Non-pigmented ciliary epithelial cell (primary cell): ENCODE measurements at regions not wholly inside any gene's neighbourhood (a gene's known extent, or its start where the extent isn't known, plus 50 kb on each side); places are given as distances from the start of the nearest gene placed in this dataset.

Experiments used
- DNase-seq: peaks from one replicate; pipeline ENCODE4 v3.0.0-alpha.2; 2010; ENCODE audit warnings: low read depth

DNA sequence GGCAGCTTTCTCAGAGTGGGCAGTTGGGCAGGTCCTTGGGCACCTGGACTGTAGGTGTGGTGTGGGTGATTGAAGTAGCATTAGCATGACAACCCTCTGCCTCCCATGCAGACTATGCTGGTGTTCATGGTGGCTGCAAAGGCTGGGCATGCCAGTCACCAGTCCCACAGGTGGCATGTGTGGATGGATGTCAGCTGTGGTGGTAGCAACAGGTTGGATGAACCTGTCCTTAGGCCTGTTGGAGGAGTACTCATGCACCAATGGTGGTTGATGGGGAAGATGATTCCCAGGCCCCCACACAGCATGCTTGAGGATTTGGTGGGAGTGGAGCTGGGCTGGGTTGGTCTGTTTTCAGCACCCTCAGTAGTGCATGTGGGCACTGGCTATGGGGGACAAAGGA is 251.1 kb downstream of the PAX1 start:
- no peak for DNase-seq

GRCh38 chr20:21947406-21947805 is 241.9 kb downstream of the PAX1 start:
- no peak for DNase-seq

GRCh38 chr20:21944227-21944626 is 238.8 kb downstream of the PAX1 start:
- no peak for DNase-seq

DNA sequence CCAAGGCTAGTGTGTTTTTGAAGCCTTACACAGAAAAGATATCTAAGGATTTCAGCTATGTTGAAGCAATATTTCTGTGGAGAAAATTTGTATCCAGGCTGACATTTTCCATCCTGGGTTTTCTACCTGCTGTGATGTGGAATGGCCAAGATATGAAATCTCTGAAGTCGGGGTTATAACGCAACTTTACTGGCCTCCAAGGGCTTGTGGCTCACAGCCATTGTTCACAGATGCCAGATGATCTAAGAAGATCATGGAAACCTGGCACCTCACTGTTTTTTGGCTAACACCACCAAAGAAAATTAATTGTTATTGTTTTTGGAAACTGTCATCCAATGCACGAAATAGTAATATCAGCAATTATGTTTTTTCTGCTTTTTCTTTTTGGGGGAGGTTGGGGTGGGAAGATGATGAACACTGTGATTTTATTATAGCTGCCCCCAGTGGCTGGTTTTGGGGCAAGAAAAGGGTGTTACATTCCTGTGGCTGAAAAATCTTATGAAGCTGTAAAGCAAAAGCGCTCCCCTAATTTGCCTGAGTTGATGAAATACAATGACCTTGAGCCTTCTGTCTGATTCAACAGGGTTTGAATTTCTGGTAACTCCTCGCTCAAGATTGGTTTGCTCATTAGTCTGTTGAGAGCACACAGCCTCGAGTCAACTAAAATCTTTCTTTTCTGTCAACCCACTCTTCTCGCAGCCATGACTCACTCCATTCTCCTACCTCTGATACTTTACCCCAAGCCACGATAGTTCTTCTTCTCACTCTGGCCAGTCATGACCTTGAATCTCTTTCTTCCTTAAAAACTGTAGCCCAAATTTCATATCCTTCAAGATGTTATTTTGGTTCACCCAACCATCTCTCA is 236.7 kb downstream of the PAX1 start:
- no peak for DNase-seq

GRCh38 chr20:21936720-21937380 is 231.4 kb downstream of the PAX1 start:
- no peak for DNase-seq

DNA sequence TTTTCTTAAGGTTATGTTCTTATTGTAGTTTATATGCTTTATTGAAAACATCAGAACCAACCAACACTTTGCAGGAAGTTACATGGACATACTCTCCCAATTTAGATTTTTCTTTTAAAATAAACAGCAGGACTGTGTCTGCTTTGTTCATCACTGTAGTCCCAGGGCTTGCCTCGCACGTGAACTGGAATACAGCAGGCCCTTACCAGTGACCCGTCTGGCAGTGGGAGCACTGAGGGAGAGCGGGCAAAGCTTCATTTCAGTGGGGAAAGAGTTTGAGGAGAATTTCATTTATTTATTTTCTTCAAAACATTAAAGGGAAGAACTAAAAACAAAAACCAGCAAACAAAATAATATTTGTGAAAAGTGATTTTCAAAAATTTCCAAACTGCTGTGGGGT is 230.8 kb downstream of the PAX1 start:
- DNase-seq, result no peak

DNA sequence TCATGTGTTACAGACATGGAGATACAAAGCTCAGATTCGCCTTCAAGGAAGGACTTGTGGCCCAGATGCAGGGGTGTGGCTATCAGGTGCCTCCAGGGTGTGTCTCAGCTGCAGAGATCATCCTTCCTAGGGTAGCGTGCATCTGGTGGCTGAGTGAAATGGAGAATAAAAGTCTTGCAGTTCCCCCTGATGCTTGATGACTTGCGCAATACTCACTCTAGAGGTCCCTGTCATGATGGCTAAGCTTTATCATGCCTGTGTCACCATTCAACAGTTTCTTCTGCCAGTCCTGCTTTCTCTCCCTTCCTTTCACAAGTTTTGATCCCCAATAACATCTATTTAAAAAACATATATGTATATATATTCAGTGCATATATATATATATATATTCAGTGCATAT is 228.1 kb downstream of the PAX1 start:
- no peak for DNase-seq

DNA sequence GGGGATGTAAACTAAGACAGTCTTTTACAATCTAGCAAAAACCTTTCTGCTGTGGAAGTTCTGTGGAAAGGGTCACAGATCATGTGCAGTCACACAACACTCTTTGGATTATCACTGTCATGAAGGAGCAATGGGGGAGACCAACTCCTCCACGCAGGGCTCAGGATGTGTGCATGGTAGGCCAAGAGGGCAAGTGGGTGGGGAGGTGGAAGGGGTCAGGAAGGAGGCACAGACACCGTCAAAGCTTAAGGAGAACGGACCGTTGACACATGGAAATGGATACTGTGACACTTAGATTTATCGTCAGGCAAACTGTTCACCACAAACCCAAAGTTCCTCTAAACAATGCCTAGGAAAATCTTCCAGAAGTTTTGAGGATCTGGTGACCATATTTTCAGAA is 215.8 kb downstream of the PAX1 start:
- no peak for DNase-seq

GRCh38 chr20:21920211-21920610 is 214.7 kb downstream of the PAX1 start:
- no peak for DNase-seq

- no peak for DNase-seq
Observed at GRCh38 chr20:21918398-21918797, 212.9 kb downstream of the PAX1 start.

- DNase-seq, result no peak
Observed at GRCh38 chr20:21902391-21902790, 196.9 kb downstream of the PAX1 start.

GRCh38 chr20:21901470-21902275 is 196.2 kb downstream of the PAX1 start:
- no peak for DNase-seq

DNA sequence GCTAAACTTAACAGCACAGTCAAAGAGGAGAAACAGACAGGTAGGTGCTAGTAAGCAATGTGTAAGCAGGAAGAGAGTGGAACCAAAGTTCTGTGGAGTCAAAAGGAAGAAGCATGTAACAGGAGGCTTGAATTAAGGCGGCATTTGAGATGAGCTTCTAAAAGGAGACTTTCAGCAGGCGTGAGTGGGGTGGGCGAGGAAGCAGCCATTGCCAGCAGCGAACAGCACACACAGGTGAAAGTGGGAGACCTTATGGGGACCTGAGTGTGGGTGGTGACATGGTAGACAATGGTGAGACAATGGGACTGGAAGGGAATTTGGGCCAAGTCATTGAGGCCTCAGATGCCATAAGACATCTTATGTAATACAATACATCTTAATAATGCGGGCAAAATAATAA is 195.0 kb downstream of the PAX1 start:
- DNase-seq, result no peak

GRCh38 chr20:21874921-21875320 is 169.5 kb downstream of the PAX1 start:
- DNase-seq, result no peak

GRCh38 chr20:21874127-21874526 is 168.7 kb downstream of the PAX1 start:
- no peak for DNase-seq

DNA sequence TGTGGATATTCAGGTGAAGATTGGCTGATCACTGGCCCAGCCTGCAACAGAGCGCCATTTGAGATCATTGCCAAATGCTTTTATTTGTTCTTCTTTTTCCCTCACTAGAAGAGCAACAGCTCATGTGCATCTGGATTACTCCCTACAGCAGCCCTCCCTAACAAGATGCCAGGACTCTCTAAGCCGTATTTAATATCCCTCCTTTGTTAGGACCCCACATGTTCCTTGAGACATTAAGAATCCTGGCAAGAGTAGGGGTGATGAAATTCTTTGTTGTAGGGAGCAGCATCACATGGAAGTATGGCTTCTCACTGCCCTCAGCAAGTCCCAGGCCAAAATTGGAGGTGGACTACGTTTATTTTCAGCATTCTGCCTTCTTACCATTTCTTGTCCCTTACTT is 167.8 kb downstream of the PAX1 start:
- DNase-seq, result no peak

DNA sequence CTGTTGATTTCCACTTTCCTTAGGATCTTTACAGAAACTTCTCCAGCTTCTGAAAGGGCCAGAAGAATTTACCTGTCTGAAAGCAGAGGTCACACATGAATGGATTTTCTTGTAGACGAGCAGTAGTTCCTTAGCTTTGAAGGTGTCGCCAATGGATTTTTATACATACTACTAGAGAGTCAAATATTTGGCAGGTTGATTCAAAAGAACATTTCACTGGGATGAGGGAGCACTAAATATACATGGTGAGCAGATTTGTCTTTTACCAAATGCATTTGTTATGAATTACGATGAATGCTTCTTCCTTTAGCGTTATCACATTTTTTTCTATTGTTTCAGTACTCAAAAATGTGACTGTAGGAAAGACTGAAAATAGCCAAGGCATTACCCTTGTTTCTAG is 162.3 kb downstream of the PAX1 start:
- DNase-seq, result no peak

GRCh38 chr20:21867353-21867752 is 161.9 kb downstream of the PAX1 start:
- no peak for DNase-seq

GRCh38 chr20:21862956-21863355 is 157.5 kb downstream of the PAX1 start:
- DNase-seq, result no peak

- DNase-seq, result no peak
Observed at GRCh38 chr20:21862259-21862946, 156.9 kb downstream of the PAX1 start.

DNA sequence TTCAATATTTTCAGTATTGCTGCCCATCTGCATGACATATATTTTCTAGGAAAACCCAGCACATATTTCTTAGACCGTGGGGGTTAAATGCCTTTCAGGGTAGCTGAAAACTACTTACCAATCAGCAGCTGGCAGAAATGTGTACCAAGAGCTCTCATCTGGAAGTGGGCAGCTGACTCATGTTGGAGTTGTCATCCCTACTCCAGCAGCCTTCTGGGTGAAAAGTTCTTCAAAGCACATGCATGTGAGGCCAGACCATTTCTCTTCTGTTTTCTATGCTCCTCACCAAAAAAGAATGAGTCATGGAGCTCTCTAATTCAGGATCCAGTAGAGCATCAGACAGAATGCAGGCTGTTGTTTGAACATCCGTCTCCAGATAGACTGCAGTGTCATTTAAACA is 135.5 kb downstream of the PAX1 start:
- no peak for DNase-seq

DNA sequence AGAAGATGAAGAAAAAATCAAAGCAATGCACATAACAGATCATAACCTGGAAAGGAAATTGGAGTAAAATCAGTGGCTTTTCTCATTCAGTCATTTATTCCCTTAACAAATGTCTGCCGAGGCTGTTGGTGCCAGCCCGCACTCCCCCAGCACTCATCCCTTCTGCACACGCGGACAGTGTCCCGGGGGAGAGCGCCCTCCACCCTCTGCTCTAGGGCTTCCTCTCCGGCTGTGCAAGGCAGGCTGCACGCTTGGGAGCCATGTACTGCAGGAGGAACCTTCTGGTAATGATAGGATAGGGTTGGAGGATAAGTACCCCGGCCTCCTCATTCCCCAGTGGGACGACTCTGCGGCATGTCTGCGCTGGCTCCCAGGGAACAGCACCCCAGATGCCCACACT is 134.5 kb downstream of the PAX1 start:
- DNase-seq, result no peak
